ENCODE measurements at regions not wholly inside any gene's neighbourhood (a gene's known extent, or its start where the extent isn't known, plus 50 kb on each side); places are given as distances from the start of the nearest gene placed in this dataset.

DNA sequence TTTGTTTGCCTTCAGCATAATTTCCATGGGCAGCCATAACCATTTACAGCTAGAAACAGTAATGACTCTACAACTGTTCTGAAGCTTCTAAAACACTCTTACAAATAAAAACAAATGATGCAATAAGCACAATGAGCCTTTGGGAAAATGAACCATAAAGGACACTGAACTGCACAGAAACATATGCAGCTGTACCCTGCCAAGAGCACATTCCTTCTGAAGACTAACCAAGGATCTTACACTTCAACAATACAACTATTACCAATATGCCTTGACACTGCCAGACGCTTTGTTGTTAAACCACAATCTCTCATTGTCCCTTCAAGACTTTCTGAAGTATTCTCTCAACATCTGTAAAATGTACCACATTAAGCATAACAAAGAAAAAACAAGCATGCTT, 104.2 kb upstream of the HMHB1 start:
- no peak for TF ChIP-seq POLR2AphosphoS5 (IDR thresholded peaks at IDR 0.05; ENCODE audit: insufficient read depth in 1 of 2, low read depth in 1 of 2)
- TF ChIP-seq, protein P1, sequence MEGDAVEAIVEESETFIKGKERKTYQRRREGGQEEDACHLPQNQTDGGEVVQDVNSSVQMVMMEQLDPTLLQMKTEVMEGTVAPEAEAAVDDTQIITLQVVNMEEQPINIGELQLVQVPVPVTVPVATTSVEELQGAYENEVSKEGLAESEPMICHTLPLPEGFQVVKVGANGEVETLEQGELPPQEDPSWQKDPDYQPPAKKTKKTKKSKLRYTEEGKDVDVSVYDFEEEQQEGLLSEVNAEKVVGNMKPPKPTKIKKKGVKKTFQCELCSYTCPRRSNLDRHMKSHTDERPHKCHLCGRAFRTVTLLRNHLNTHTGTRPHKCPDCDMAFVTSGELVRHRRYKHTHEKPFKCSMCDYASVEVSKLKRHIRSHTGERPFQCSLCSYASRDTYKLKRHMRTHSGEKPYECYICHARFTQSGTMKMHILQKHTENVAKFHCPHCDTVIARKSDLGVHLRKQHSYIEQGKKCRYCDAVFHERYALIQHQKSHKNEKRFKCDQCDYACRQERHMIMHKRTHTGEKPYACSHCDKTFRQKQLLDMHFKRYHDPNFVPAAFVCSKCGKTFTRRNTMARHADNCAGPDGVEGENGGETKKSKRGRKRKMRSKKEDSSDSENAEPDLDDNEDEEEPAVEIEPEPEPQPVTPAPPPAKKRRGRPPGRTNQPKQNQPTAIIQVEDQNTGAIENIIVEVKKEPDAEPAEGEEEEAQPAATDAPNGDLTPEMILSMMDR (IDR thresholded peaks at IDR 0.05) = no peak
